ENCODE measurements at regions not wholly inside any gene's neighbourhood (a gene's known extent, or its start where the extent isn't known, plus 50 kb on each side); places are given as distances from the start of the nearest gene placed in this dataset.

- no peak for DNase-seq
Measured at GRCh38 chr14:97620066-97620465, 822.9 kb downstream of the VRK1 start.

- no peak for DNase-seq
Measured at GRCh38 chr14:97624985-97625384, 827.8 kb downstream of the VRK1 start.

- no peak for DNase-seq
Measured at GRCh38 chr14:97625477-97625876, 828.3 kb downstream of the VRK1 start.

GRCh38 chr14:97626088-97626487, 828.9 kb downstream of the VRK1 start:
- no peak for DNase-seq

GRCh38 chr14:97630249-97630648, 833.1 kb downstream of the VRK1 start:
- DNase-seq, result no peak

GRCh38 chr14:97633131-97633738, 836.1 kb downstream of the VRK1 start:
- DNase-seq, result no peak

GRCh38 chr14:97634751-97635150, 837.6 kb downstream of the VRK1 start:
- peak in 5 of 6 experiments; percentile 33 to 61 (median 46) for DNase-seq

GRCh38 chr14:97638864-97639263, 841.7 kb downstream of the VRK1 start:
- no peak for DNase-seq

GRCh38 chr14:97640031-97640430, 842.8 kb downstream of the VRK1 start:
- DNase-seq, result no peak

GRCh38 chr14:97641827-97642226, 844.6 kb downstream of the VRK1 start:
- DNase-seq, result no peak

GRCh38 chr14:97642631-97643030, 845.4 kb downstream of the VRK1 start:
- DNase-seq, result no peak

GRCh38 chr14:97644365-97644764, 847.2 kb downstream of the VRK1 start:
- DNase-seq, result no peak

GRCh38 chr14:97649752-97650151, 852.6 kb downstream of the VRK1 start:
- DNase-seq, result no peak

- peak in 1 of 6 experiments; percentile 16 for DNase-seq
Measured at GRCh38 chr14:97655169-97655948, 858.2 kb downstream of the VRK1 start.

GRCh38 chr14:97657609-97658008, 860.4 kb downstream of the VRK1 start:
- no peak for DNase-seq

- no peak for DNase-seq
Measured at GRCh38 chr14:97687944-97688630, 890.9 kb downstream of the VRK1 start.

- no peak for DNase-seq
Measured at GRCh38 chr14:97688631-97689336, 891.6 kb downstream of the VRK1 start.

- no peak for DNase-seq
Measured at GRCh38 chr14:97692084-97692483, 894.9 kb downstream of the VRK1 start.

GRCh38 chr14:97695456-97695981, 898.3 kb downstream of the VRK1 start:
- DNase-seq, result no peak

- DNase-seq, result peak in 1 of 6 experiments; percentile 5
Measured at GRCh38 chr14:97697772-97698171, 900.6 kb downstream of the VRK1 start.

GRCh38 chr14:97699026-97699425, 901.8 kb downstream of the VRK1 start:
- no peak for DNase-seq

- DNase-seq, result peak in 3 of 6 experiments; percentile 25 to 63 (median 44)
Measured at GRCh38 chr14:97703006-97703760, 906.0 kb downstream of the VRK1 start.
